GM19239 (cell line): ENCODE measurements at regions not wholly inside any gene's neighbourhood (a gene's known extent, or its start where the extent isn't known, plus 50 kb on each side); places are given as distances from the start of the nearest gene placed in this dataset.

ENCODE experiments used
- DNase-seq: peaks from one replicate; pipeline ENCODE4 v3.0.0; 2011; ENCODE audit warnings: low spot score; ENCODE audit not compliant: insufficient read length
- FAIRE-seq: peaks from 2 replicates; lab custom pipeline; 2011; peaks lifted over from hg19 to GRCh38; lab: Jason Lieb, UNC

DNA sequence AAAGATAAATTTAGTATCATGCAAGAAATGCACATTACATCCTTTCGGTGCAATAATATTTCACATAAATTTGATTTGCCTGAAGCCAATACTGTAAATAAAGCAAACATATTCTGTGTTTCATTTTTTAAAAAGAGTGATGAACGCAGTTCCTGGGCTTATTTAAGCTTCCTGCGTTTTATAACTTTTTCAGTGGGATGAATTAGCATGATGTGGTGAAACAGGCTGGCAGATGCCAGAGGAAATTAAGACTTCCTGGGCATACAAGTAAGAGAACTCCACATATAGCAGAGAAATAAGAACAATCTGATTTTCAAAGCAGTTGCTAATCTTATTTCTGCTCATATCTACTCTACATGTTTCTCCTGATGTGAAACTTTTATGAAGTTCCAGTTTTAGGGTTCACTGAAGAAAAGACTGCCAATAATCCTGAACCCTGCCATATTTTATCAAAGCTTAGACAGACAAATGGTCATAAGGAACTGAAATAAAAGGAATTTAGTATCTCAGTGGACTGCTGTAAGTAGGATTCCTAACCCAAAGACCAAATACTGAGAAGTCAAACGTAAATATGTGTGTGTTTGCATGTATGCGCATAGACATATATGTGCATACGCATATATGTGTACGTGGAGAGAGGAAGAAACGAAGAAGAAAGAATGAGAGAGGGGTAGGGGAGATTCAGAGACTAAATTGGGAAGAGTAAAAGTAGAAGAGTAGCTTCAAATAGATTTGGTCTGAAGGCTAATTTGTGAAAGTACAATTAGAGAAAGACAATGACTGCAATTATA, 628.6 kb upstream of the CCDC54 start:
- no peak for DNase-seq
- FAIRE-seq = no peak

DNA sequence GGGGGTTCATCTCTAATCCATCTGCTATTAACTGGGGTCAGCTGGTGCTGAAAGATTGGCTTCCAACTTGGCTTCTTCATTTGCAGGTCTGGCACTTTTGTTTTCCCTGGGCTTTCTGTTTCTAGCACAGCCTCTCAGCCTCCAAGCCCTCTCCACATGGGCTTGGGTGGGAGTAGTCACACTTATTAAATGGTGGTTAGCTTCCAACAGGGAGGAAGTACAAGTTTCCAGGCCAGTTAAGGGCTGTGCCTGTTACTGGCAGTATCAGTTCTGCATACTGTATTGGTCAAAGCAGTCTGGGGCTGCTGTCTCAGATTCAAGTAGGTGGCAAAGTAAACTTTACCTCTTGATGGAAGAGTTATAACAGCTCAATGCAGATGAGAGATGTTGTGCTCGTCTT, 627.1 kb upstream of the CCDC54 start:
- DNase-seq (no peak), FAIRE-seq (no peak)

DNA sequence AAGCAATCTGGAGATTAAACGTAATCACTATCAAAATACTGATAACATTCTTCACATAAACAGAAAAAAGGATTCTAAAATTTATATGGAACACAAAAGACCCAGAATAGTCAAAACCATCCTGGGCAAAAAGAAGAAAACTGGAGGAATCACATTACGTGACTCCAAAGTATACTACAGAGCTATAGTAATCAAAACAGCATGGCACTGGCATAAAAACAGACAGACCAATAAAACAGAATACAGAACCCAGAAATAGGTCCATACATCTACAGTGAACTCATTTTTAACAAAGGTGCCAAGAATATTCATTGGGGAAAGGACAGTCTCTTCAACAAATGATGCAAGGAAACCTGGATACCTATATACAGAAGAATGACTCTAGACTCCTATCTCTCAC, 621.9 kb upstream of the CCDC54 start:
- no peak for FAIRE-seq

DNA sequence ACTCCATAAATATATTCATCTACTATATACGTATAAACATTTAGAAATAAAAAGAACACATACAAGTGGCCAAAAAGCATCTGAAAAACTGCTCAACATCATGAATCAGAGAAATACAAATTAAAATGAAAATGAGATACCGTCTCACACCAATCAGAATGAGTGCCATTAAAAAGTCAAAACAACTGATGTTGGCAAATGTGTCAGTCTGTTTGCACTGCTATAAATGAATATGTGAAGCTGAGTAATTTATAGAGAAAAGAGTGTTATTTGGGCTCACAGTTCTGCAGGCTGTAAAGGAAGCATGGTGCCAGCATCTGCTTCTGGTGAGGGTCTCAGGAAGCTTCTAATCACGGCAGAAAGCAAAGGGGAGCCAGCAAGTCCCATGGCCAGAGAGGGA, 620.3 kb upstream of the CCDC54 start:
- FAIRE-seq (no peak), DNase-seq (no peak)

More for the DNA sequence above, 621.9 kb upstream of the CCDC54 start:
- DNase-seq = no peak

DNA sequence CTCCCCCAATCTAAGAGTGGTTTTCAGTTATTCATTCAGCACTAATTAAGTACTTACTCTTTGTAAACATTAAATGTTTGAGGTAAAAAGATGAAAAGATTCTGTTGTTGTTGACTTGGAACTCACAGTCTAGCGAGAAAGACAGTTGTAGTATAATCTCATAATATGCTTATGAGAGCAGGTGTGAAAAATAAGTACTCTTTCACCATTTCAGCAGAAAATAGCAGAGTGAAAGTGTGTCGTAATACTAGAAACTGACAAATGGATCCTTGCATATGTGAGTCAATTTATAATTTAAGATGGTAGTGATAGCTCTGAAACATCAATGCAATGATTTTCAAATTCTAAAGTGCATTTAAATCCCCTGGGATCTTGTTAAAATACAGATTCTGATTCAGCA, 618.8 kb upstream of the CCDC54 start:
- FAIRE-seq (no peak), DNase-seq (no peak)

DNA sequence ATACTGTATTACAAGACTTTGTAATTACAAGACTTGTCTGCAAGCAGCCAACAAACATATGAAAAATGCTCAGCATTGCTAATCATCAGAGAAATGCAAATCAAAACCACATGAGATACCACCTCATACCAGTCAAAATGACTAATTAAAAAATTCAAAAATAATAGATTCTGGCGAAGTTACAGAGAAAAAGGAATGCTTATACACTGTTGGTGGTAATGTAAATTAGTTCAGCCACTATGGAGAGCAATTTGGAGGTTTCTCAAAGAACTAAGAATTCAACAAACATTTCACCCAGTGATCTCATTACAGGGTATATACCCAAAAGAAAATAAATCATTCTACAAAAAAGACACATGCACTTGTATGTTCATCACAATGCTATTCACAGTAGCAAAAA, 617.5 kb upstream of the CCDC54 start:
- FAIRE-seq (no peak), DNase-seq (no peak)

DNA sequence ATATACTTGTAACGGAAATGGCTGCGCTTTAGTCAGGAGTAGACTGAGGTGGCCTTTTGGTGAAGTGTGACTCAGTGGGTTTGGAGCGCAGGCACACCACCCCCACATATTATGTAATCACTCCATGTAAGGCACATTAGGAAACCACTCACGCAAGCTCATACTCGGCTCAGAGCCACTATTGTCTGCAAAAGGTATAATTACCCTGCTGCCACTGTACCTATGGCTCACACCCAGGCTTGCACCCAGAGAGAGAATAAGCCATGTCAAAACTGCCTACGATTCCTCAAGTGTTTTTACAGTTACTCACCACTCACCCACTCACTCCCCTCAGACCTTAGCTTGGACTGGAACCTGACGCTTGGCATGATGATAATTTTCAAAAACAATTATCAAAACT, 611.9 kb upstream of the CCDC54 start:
- FAIRE-seq = no peak
- DNase-seq = no peak

DNA sequence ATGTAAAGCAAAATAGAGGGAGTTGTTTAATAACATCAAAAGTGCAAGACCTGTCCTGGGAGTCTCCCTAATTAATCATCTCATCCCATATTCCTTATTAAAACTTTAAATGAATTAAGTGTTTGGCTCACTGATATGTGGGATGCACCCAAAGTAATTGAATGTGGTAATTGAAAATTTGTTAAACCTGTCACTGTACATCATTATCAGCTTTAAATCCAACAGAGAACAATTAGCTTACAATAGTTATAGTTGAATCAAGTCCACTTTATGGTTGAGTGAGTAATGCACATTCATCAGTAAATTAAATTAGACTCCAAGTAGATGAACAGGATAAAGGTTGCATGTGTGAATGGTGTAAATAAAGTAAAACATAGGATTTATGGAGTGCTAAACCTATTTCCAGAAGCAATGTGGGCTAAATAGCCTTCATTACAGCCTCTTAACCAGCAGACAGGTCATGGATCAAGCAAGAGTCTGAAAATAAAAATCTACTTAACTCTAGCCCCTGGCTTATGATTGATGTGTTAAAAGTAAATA, 608.2 kb upstream of the CCDC54 start:
- FAIRE-seq (no peak), DNase-seq (no peak)

DNA sequence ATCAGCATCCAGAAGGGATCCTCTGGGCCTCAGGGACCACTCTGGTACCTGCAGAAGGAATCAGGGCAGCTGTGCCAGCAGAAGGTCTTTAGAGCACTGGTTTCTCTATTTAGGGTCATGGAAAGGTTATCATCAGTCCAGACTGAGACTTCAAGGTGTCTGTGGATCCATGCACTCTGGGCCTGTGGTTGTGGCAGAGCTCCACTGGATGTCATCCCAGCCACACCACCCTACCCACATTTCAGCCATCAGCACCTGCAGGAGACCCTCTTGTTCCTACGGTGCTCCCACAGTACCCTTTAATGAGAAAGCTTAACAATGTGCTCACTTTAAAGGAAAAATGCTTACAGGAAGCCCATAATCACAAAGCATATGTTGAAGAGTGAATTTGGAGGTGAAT, 603.4 kb upstream of the CCDC54 start:
- FAIRE-seq = no peak
- no peak for DNase-seq

DNA sequence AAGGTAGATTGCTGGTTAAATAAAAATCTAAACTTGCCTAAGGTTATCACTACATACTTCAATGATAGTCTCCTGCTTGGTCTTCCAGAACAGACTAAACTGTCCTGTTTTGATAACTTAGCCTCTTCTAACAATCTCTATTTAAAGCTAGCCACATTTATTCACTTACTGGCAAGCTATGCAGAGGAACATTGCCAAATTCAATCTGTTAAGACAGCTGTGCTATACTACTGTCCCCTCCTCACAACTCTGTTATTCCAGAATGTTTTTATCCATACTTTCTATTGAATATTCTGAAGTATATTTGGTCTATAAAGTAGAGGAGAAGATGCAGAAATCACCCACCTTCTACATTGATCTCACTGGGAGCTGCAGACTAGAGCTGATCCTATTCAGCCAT, 594.0 kb upstream of the CCDC54 start:
- no peak for DNase-seq
- FAIRE-seq = no peak

DNA sequence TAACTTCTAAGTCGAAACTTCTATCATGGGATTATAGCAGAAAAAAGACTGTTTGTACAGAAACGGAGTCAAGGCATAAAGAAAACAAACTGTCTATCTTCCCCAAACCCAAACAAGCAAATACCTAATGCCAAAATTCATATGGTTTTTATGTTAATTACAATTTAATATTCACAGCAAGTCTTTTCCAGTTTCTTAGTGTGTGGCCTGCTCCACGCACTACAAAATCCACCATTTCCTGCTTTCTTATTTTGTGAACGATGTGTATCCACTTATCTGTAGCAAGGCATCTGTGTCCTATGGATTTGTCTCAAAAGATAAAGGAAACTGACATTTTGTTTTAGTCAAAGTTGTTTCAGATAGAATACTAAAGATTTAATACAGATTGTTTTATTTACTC, 588.0 kb upstream of the CCDC54 start:
- DNase-seq = no peak
- FAIRE-seq = no peak

DNA sequence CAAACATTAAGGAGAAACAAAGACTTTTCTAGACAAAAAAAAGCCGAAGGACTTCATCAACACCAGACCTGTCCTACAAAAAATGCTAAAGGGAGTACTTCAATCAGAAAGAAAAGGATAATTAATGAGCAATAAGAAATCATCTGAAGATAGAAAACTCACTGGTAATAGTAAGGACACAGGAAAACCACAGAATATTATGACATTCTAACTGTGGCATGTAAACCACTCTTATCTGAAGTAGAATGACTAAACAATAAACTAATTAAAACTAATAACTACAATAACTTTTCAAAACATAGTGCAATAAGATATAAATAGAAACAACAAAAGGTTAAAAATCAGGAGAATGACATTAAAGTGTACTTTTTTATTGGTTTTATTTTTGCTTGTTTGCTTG, 584.5 kb upstream of the CCDC54 start:
- no peak for DNase-seq
- no peak for FAIRE-seq

DNA sequence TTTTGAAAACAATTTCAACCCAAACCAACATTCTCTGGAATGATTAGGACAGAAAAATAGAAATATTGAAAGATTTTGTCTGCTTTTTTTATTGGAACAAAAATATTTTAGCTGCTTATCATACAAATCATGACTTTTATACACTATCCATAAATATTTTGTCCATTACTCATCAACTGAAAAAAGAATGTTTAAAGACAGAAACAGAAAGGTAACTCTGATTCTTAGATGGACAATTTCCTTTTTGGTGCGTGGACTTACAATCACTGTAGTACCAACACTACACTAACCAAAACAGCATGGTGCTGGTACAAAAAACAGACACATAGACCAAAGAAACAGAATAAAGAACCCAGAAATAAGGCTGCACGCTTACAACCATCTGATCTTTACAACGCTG, 582.8 kb upstream of the CCDC54 start:
- no peak for DNase-seq
- FAIRE-seq = no peak

DNA sequence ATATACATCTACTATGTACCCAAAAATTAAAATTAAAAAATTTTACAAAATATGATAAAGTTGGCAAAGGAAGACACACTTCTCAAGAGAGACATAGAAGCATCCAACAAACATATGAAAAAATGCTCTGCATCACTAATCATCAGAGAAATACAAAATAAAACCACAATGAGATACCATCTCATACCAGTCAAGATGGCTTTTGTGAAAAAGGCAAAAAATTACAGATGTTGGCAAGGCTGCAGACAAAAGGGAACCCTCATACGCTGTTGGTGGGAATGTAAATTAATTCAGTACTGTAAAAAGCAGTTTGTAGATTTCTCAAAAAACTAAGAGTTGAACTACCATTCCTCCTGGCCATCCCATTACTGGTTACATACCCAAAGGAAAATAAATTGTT, 581.7 kb upstream of the CCDC54 start:
- FAIRE-seq = no peak
- DNase-seq = no peak

DNA sequence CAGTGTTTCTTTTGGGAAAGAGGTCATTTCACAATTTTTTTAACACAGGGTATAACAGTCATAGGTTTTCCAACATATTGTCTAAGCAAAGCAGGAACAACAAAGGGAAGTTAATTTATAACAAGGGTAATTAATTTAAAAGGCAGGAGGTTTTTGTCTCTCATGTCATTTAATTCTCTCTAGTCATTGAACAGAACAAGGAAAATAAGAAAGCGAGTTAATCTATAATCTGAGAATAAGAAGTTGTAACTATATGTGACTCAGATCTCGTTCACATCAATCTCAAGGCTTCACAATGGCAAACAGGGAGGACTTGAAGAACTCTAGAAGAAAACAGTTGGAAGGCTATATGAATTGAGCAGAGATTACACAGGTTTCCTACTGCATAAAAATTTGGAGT, 579.8 kb upstream of the CCDC54 start:
- FAIRE-seq (no peak), DNase-seq (no peak)

DNA sequence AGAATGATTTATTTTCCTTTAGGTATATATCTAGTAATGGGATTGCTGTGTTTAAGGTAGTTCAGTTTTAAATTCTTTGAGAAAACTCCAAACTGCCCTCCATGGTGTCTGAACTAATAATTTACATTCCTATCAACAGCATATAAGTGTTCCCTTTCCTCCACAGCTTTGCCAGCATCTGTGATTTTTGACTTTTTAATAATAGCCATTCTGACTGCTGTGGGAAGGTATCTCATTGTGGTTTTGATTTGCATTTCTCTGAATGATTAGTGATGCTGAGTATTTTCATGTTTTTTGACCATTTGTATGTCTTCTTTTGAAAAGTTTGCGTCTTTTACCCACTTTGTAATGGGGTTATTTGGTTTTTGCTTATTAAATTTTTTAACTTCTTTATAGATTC, 571.6 kb upstream of the CCDC54 start:
- DNase-seq = no peak
- no peak for FAIRE-seq

DNA sequence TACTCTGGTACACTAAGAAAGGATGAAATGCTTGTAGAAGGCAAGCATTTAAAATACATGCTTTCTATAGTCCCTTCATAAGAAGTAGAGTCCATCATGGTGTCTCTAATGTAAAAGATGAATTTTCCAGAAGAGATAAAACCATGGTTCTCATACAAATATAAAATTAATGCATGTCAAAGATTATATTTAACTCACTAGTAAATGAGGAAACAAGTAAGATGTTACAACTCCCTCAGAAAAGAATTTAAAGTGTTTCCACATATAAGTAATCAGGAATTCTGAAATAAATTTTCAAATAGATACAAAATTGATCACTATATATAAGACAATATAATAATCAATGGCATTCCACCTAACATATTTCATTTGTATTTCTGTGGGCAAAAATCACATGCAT, 570.3 kb upstream of the CCDC54 start:
- DNase-seq = no peak
- no peak for FAIRE-seq

DNA sequence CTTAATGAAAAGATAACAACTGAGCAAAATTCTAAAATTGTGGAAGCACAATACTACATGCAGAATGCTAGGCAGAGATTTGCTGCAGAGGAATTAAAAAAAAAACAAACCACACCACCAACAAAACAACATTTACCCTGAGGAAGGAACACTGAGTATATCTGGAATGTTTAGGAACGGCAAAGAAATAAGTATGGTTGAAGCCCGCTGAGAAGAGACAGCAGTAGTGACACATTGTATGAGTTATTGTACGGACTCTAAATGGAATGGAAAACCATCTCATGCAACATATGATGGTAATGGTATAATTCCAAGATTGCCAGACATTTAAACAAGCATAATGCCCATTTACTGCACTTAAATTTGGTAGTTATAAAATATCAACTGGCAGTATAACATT, 568.2 kb upstream of the CCDC54 start:
- FAIRE-seq (no peak), DNase-seq (no peak)

DNA sequence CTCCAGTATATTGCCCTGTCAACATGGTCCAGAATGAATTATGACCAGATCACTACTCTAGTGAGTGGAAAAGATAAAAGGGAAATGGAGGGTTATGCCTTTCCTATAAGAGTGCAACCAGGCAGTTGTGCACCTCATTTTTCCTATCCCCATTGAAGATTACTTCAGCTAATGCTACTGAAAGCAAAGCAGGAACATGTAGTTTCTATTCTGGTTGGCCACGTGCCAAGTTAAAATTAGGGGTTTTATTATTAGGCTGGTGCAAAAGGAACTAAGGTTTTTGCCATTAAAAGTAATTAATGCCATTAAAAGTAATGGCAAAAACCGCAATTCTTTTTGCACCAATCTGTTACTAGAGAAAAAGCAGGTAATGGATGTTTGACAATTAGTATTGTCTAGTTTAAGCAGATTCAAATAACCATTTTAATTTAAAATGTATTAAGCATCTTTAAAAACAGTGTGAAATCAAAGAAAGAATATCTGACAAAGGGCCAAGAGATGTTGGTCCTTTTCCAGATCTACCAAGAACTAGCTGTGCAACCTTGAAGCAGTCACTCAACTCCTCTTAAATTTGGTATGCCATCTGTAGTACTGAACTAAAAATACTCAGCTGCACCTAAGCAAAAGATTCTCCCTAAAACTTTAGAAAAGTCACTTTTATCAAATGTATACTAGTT, 567.5 kb upstream of the CCDC54 start:
- FAIRE-seq (no peak), DNase-seq (no peak)

DNA sequence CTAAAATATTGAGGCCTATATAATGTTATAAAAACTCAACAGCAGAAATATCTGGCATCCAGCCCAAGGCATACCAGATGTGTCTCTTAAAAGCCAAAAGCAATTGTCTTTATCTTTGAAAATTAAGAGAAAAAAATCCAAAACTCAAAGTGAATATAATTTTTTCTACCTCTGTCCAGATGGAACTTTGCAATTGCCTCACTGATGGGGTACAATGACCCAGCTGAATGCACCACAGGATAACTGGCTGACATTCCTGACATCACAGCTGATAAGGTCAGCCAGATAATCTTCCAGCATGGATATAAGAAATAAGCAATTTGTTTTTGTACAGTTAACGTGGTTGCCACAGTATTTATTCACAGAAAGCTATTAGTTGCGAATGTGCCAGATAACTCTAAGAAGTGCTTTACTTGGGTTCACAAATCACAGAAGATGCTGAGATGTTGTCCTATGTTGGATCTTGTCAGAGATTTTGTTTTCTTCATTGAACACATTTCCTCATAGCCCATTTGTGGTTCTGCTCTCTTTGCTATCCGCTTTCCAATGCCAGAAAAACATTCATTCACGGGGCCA, 566.9 kb upstream of the CCDC54 start:
- no peak for DNase-seq
- FAIRE-seq = no peak

DNA sequence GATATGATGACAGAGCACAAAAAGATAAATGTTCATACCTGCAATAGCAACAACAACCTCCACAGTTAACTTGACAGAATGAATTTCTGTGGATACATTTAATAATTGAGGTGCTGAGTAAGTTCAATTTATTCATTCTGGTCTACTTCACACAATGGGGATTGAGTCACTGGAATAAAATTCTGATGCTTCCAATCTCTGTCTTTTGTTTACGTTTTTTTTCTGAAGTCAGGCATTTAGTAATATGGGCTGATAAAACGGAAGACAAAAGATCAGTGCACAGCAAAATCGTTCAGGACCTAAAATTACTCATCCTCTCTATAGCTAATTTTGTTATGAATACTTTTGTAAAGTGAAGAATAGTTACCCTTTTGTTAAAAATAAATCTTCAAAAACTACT, 565.9 kb upstream of the CCDC54 start:
- DNase-seq = no peak
- FAIRE-seq = no peak
